ENCODE measurements at regions not wholly inside any gene's neighbourhood (a gene's known extent, or its start where the extent isn't known, plus 50 kb on each side); places are given as distances from the start of the nearest gene placed in this dataset.

GRCh38 chr22:20647586-20648305, 126.2 kb upstream of the SERPIND1 start:
- TF ChIP-seq ZNF639 (tag by site-specific recombination; IDR thresholded peaks at IDR 0.05) (no peak), SETDB1 (IDR thresholded peaks at IDR 0.05; ENCODE audit: insufficient read length, low read length) (no peak), ZNF114 (tag by site-specific recombination; IDR thresholded peaks at IDR 0.05) (no peak), AEBP2 (tag by site-specific recombination; IDR thresholded peaks at IDR 0.05; ENCODE audit: borderline replicate concordance) (no peak), ZBTB8A (tag by site-specific recombination; IDR thresholded peaks at IDR 0.05) (no peak), TCF7L2 (IDR thresholded peaks at IDR 0.05; ENCODE audit: borderline replicate concordance, low read depth, low read length) (no peak), ZNF76 (tag by site-specific recombination; IDR thresholded peaks at IDR 0.05; ENCODE audit: borderline replicate concordance, low read depth) (no peak), ZNF558 (tag by site-specific recombination; IDR thresholded peaks at IDR 0.05) (no peak), ZNF211 (tag by site-specific recombination; IDR thresholded peaks at IDR 0.05; ENCODE audit: low read depth) (no peak)
- TF ChIP-seq, protein P1, sequence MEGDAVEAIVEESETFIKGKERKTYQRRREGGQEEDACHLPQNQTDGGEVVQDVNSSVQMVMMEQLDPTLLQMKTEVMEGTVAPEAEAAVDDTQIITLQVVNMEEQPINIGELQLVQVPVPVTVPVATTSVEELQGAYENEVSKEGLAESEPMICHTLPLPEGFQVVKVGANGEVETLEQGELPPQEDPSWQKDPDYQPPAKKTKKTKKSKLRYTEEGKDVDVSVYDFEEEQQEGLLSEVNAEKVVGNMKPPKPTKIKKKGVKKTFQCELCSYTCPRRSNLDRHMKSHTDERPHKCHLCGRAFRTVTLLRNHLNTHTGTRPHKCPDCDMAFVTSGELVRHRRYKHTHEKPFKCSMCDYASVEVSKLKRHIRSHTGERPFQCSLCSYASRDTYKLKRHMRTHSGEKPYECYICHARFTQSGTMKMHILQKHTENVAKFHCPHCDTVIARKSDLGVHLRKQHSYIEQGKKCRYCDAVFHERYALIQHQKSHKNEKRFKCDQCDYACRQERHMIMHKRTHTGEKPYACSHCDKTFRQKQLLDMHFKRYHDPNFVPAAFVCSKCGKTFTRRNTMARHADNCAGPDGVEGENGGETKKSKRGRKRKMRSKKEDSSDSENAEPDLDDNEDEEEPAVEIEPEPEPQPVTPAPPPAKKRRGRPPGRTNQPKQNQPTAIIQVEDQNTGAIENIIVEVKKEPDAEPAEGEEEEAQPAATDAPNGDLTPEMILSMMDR (tag by site-specific recombination; IDR thresholded peaks at IDR 0.05): no peak
- TF ChIP-seq, protein P2, sequence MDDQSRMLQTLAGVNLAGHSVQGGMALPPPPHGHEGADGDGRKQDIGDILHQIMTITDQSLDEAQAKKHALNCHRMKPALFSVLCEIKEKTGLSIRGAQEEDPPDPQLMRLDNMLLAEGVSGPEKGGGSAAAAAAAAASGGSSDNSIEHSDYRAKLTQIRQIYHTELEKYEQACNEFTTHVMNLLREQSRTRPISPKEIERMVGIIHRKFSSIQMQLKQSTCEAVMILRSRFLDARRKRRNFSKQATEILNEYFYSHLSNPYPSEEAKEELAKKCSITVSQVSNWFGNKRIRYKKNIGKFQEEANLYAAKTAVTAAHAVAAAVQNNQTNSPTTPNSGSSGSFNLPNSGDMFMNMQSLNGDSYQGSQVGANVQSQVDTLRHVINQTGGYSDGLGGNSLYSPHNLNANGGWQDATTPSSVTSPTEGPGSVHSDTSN (CRISPR knock-in tag; IDR thresholded peaks at IDR 0.05): no peak
- TF ChIP-seq, protein P3, sequence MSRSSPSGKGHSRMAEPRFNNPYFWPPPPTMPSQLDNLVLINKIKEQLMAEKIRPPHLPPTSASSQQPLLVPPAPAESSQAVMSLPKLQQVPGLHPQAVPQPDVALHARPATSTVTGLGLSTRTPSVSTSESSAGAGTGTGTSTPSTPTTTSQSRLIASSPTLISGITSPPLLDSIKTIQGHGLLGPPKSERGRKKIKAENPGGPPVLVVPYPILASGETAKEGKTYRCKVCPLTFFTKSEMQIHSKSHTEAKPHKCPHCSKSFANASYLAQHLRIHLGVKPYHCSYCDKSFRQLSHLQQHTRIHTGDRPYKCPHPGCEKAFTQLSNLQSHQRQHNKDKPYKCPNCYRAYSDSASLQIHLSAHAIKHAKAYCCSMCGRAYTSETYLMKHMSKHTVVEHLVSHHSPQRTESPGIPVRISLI (tag by site-specific recombination; IDR thresholded peaks at IDR 0.05): no peak

All from HEK293 (cell line).